ENCODE measurements at regions not wholly inside any gene's neighbourhood (a gene's known extent, or its start where the extent isn't known, plus 50 kb on each side); places are given as distances from the start of the nearest gene placed in this dataset.

GRCh38 chr1:172948457-172948856, 102.3 kb downstream of the TNFSF18 start:
- no peak for TF ChIP-seq CTCF (IDR thresholded peaks at IDR 0.05; ENCODE audit: low read length)
- TF ChIP-seq EZH2 (IDR thresholded peaks at IDR 0.05; ENCODE audit: borderline replicate concordance, low read length) = no peak
